Panc1 (cell line): ENCODE measurements at regions not wholly inside any gene's neighbourhood (a gene's known extent, or its start where the extent isn't known, plus 50 kb on each side); places are given as distances from the start of the nearest gene placed in this dataset.

ENCODE experiments used
- ATAC-seq: fragments of 200-7000 bp; cut with Tn5 transposase; 2 replicates; pipeline ENCODE4 v1.9.1; 2020; ENCODE audit warnings: mild to moderate bottlenecking, moderate library complexity
- BruUV-seq: library from RNA; stranded (reverse); fragments of 400-500 nt; replicated peaks from 2 replicates; lab custom pipeline; 2021; lab: Mats Ljungman, UMichigan
- CTCF ChIA-PET: fragments of 300-600 bp; sonication (Branson Sonifier 250); formaldehyde crosslinking; loops from one replicate; lab custom pipeline; 2022; ENCODE audit warnings: antibody characterized with exemption; lab: Charles Lee
- POLR2A ChIA-PET: fragments of 300-600 bp; sonication (Branson Sonifier 250); formaldehyde crosslinking; loops from one replicate; lab custom pipeline; 2022; ENCODE audit warnings: antibody characterized with exemption; lab: Charles Lee
- DNase-seq: peaks from one replicate; pipeline ENCODE4 v3.0.0-alpha.2; 2010; ENCODE audit warnings: low read depth, low spot score
- H3K27ac ChIP-seq: 2 replicates; pipeline ENCODE4 v1.5.1; 2011; ENCODE audit warnings: mild to moderate bottlenecking, low read length, inconsistent platforms
- H3K27me3 ChIP-seq: fragments of 200-500 bp; sonication (Bioruptor generic); 2 replicates; pipeline ENCODE4 v1.6.0; 2014; ENCODE audit warnings: low read length, inconsistent platforms; ENCODE audit not compliant: control insufficient read depth, insufficient read depth
- H3K36me3 ChIP-seq: fragments of 200-500 bp; sonication (Bioruptor generic); 2 replicates; pipeline ENCODE4 v1.5.1; 2014; ENCODE audit warnings: inconsistent platforms, mild to moderate bottlenecking, low read length, moderate library complexity; ENCODE audit not compliant: control insufficient read depth, insufficient read depth
- H3K4me1 ChIP-seq: 2 replicates; pipeline ENCODE4 v1.5.1; 2011; ENCODE audit warnings: inconsistent platforms, mild to moderate bottlenecking, low read length, moderate library complexity; ENCODE audit not compliant: control insufficient read depth, insufficient read depth
- H3K4me3 ChIP-seq, 2 experiments: 2 replicates each; pipeline ENCODE4 v1.5.1; 2011 to 2012; ENCODE audit warnings: low read depth in 2 of 2, low read length in 2 of 2, mild to moderate bottlenecking in 2 of 2, inconsistent platforms in 1 of 2, moderate library complexity in 1 of 2
- H3K9me3 ChIP-seq: fragments of 200-500 bp; sonication (Bioruptor generic); 2 replicates; pipeline ENCODE4 v1.5.1; 2014; ENCODE audit warnings: low read depth, mild to moderate bottlenecking, inconsistent platforms, low read length, moderate library complexity; ENCODE audit not compliant: control insufficient read depth, insufficient read depth
- CTCF ChIP-seq: fragments of 450-650 bp; IDR thresholded peaks from 2 replicates; pipeline ENCODE4 v1.5.1; 2017; ENCODE audit warnings: mild to moderate bottlenecking
- POLR2AphosphoS5 ChIP-seq: IDR thresholded peaks from 2 replicates; pipeline ENCODE4 v1.6.1; 2012; ENCODE audit warnings: mild to moderate bottlenecking, low read depth, low read length, moderate library complexity
- REST ChIP-seq, 2 experiments: IDR thresholded peaks; 2 replicates each; pipeline ENCODE4 v1.6.1; 2011 to 2012; ENCODE audit warnings: low read depth in 2 of 2, control low read depth in 1 of 2, low read length in 1 of 2, mild to moderate bottlenecking in 1 of 2, moderate library complexity in 1 of 2; ENCODE audit not compliant: insufficient read depth in 1 of 2
- SIN3A ChIP-seq: IDR thresholded peaks from 2 replicates; pipeline ENCODE4 v1.6.1; 2012; ENCODE audit warnings: low read depth, mild to moderate bottlenecking, low read length, moderate library complexity, borderline replicate concordance; ENCODE audit not compliant: insufficient read depth
- TCF7L2 ChIP-seq: IDR thresholded peaks from 2 replicates; pipeline ENCODE4 v1.6.1; 2011; ENCODE audit warnings: mild to moderate bottlenecking, low read depth, low read length, inconsistent platforms
- in situ Hi-C: cut with HindIII; loops from 2 replicates; pipeline ENCODE4 v1.10.0; 2016; ENCODE audit warnings: low sequenced_read_pairs, low pct_unique_long_range_greater_than_20kb
- intact Hi-C: fragments of 100-400 bp; cut with micrococcal nuclease; formaldehyde crosslinking; loops from one replicate; pipeline ENCODE4 v1.10.0; 2022; ENCODE audit not compliant: unreplicated experiment

GRCh38 chr1:116273042-116273783 is 99.8 kb upstream of the ATP1A1 start:
- POLR2A ChIA-PET: no interaction called here
- Histone ChIP-seq H3K4me3 (no peak overlapping the region), H3K9me3 (no peaks in the 10 kb centered on the region), H3K27ac (no peak overlapping the region), H3K27me3 (no peaks in the 10 kb centered on the region), H3K36me3 (no peaks in the 10 kb centered on the region), H3K4me1 (no peaks in the 10 kb centered on the region)
- in situ Hi-C loops: no loop called here
- DNase-seq (no peak), ATAC-seq (no peak)
- CTCF ChIA-PET: no interaction called here
- no peak for TF ChIP-seq CTCF
- no peak for TF ChIP-seq REST (IDR thresholded peaks at IDR 0.05; ENCODE audit: insufficient read depth in 1 of 2, low read depth in 2 of 2, low read length in 1 of 2)
- no peak for TF ChIP-seq POLR2AphosphoS5
- no peak for TF ChIP-seq TCF7L2
- TF ChIP-seq SIN3A: no peak
- BruUV-seq: no TSS peak
- intact Hi-C loops: no loop called here

GRCh38 chr1:116276532-116276931 is 96.5 kb upstream of the ATP1A1 start:
- no peaks in the 10 kb centered on the region for H3K36me3 ChIP-seq
- no peak for DNase-seq
- no TSS peak for BruUV-seq
- H3K4me3 ChIP-seq: no peak overlapping the region
- H3K27ac ChIP-seq: no peak overlapping the region
- no peaks in the 10 kb centered on the region for H3K4me1 ChIP-seq
- intact Hi-C loops: no loop called here
- ChIA-PET POLR2A (no interaction called here), CTCF (no interaction called here)
- TF ChIP-seq CTCF: no peak
- ATAC-seq: no peak
- in situ Hi-C loops: no loop called here
- no peaks in the 10 kb centered on the region for H3K9me3 ChIP-seq
- H3K27me3 ChIP-seq: no peaks in the 10 kb centered on the region
